NCI-H2107 (cell line): ENCODE measurements at regions not wholly inside any gene's neighbourhood (a gene's known extent, or its start where the extent isn't known, plus 50 kb on each side); places are given as distances from the start of the nearest gene placed in this dataset.
"Not testable (repeated sequence)": the region's sequence is repeated elsewhere in the genome, so short reads cannot be mapped to it uniquely, and the experiment has no call there.

ENCODE experiments used
- DNase-seq: peaks from one replicate; lab custom pipeline; 2025; lab: John Stamatoyannopoulos, UW

DNA sequence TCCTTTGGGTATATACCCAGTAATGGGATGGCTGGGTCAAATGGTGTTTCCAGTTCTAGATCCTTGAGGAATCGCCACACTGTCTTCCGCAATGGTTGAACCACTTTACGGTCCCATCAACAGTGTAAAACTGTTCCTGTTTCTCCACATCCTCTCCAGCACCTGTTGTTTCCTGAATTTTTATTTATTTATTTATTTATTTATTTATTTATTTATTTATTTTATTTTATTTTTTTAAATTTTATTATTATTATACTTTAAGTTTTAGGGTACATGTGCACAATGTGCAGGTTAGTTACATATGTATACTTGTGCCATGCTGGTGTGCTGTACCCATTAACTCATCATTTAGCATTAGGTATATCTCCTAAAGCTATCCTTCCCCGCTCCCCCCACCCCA lies 456.0 kb downstream of the SEMA3D start:
- not testable (repeated sequence) for DNase-seq

DNA sequence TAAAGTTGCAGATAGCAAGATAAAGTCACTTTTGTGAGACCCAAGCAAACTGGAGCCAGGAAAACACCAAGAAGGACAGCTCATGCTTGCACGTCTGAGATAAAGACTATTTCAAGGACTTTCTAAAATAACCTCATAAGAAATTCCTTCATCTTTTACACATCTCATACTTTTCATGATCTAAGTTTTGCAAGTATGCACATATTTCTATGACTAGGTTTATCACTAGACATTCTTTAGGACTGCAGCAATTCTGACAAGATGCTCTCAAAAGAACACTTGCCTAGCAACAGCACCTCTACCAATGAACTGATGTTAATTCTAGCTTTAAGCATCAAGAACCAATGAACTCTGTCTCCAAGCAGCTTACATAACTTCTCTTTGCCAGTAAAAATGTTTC lies 457.6 kb downstream of the SEMA3D start:
- no peak for DNase-seq

- no peak for DNase-seq
Observed at GRCh38 chr7:84722734-84723133, 464.1 kb downstream of the SEMA3D start.

- DNase-seq, result no peak
Observed at GRCh38 chr7:84722086-84722485, 464.8 kb downstream of the SEMA3D start.

GRCh38 chr7:84720456-84721097 lies 466.3 kb downstream of the SEMA3D start:
- no peak for DNase-seq

GRCh38 chr7:84714765-84715164 lies 472.1 kb downstream of the SEMA3D start:
- DNase-seq, result peak; percentile 13

GRCh38 chr7:84712374-84713121 lies 474.3 kb downstream of the SEMA3D start:
- no peak for DNase-seq

DNA sequence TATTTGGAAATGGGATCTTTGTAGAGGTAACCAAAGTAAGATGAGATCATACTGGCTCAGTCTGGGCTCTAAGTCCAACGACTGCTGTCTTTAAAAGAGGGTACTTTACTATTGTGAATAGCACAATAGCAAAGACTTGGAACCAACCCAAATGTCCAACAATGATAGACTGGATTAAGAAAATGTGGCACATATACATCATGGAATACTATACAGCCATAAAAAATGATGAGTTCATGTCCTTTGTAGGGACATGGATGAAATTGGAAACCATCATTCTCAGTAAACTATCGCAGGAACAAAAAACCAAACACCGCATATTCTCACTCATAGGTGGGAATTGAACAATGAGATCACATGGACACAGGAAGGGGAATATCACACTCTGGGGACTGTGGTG lies 476.3 kb downstream of the SEMA3D start:
- DNase-seq, result not testable (repeated sequence)

DNA sequence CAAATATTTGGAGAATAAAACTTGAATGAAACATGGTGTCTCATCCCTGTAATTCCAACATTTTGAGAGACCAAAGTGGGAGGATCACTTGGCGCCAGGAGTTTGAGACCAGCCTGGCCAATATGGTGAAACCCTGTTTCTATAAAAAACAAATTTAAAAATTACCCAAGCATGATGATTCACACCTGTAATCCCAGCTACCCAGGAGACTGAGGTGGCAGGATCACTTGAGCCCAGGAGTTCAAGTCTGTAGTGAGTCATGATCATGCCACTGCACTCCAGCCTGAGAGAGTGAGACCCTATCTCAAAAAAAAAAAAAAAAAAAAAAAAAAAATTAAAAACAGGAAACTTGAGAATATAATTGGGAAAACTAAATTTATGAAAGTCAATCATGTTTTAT lies 481.1 kb downstream of the SEMA3D start:
- DNase-seq, result no peak

- DNase-seq, result no peak
Observed at GRCh38 chr7:84705079-84705478, 481.8 kb downstream of the SEMA3D start.

DNA sequence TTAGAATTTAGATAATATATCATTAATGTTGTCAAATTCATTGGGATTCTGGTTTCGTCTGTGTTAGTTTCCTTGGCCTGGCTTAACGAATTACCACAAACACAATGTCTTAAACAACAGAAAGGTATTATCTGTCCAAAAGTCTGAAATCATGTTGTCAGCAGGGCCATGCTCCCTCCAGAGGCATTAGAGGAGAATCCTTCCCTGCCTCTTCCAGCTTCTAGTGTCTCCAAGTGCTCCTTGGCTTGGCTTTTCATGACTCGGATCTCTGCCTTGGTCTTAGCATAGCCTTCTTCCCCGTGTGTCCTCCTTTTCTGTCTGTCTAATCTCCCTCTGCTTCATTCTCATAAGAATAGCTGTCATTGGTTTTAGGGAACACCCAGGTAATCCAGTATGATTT lies 482.5 kb downstream of the SEMA3D start:
- DNase-seq, result no peak

- no peak for DNase-seq
Observed at GRCh38 chr7:84701524-84702306, 485.1 kb downstream of the SEMA3D start.

GRCh38 chr7:84700563-84701370 lies 486.1 kb downstream of the SEMA3D start:
- no peak for DNase-seq

GRCh38 chr7:84697506-84697905 lies 489.4 kb downstream of the SEMA3D start:
- DNase-seq, result no peak

- no peak for DNase-seq
Observed at GRCh38 chr7:84693483-84693882, 493.4 kb downstream of the SEMA3D start.

DNA sequence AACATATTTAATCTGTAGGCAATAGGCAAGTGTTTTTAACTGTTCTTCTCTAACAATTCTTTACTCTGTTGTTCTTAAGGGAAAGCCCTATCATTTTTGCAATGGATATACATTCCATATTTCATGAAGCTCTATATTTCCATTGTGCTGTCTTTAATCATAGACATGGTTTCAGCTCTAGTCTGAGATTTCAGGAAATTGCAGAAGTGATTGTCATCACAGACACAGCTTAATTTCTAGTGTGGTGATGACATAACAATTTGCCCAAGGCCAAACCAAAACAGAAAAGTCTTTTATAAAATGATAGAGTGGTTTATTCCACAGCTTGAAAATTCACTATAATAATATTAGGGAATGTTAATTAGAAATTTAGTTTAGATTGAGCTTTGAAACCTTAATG lies 494.1 kb upstream of the SEMA3A start:
- DNase-seq, result no peak

- DNase-seq, result no peak
Observed at GRCh38 chr7:84686373-84686772, 491.8 kb upstream of the SEMA3A start.

- DNase-seq, result no peak
Observed at GRCh38 chr7:84684836-84685480, 490.4 kb upstream of the SEMA3A start.

DNA sequence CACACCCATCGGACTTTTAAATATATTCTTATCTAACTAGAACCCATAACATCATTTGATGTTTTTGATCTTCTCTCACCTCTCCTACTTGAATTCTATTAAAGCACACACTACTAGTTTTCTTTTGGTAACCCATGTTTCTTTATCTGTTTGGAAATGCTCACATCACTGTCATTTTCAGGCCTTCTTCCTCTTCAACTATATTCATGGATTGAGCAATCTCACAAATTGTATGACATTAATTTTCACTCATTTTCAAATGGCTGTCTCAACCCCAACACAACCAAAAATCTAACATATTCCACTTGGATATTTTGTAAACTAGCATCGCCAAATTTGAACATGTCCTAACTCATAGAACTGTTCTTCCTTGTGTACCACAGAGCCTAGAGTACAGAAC lies 488.0 kb upstream of the SEMA3A start:
- no peak for DNase-seq

- no peak for DNase-seq
Observed at GRCh38 chr7:84678841-84679240, 484.3 kb upstream of the SEMA3A start.

DNA sequence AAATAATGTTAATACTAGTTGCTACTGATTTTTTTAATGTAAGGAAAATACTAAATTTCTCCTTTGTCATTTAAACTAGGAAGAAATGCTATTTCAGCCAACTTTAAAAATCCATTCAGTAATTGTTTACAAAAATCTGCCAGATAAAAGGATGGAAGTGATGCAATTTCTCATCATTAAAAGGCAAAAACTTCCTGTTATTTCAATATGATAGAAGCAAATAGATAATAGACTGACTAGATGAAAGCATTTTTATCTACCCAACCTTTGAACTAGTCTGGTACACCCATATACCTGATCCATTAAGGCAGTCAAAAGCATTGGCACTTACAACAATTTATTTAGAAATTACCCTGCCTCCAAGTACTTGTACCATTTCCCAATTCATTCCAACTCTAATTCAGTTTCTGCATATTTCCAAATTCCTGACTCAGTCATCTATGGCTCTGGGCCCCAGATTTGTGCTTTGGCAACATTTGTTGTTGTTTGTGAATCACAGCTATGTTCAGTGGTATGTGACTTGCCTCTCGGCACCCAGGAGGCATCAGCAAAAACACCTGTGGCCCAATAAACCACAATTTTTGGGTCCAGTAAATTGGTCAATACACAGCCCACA lies 482.6 kb upstream of the SEMA3A start:
- DNase-seq, result no peak
